Stimulated activated CD4-positive, alpha-beta T cell treated with anti-CD3 and anti-CD28 coated beads, Interleukin-12 subunit alpha, Interleukin-12 subunit beta, amount 100 ng/mL, for 48 hours (primary cell): ENCODE measurements at regions not wholly inside any gene's neighbourhood (a gene's known extent, or its start where the extent isn't known, plus 50 kb on each side); places are given as distances from the start of the nearest gene placed in this dataset.
"Not testable (repeated sequence)": the region's sequence is repeated elsewhere in the genome, so short reads cannot be mapped to it uniquely, and the experiment has no call there.

Experiments used
- DNase-seq, 3 donors: peaks; one replicate each; pipeline ENCODE4 v3.0.0-alpha.2; 2020; ENCODE audit warnings: low read depth in 2 of 3, low spot score in 1 of 3

DNA sequence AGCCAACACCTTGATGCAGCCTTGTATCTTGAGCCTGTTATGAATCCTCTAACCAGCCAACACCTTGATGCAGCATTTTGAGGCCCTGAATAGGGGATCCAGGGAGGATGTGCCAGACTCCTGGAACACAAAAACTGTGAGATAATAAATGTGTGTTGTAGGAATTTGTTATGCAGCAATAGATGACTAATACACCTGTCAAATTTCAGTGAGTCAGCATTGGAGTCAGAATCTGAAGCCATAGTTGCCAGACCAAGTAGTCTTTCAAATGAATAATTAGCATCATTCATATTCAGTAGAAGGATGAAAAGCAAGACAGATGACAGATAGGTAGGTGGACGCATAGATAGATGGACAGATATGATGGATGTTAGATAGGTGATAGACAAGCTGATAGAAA lies 942.5 kb upstream of the SLC39A10 start:
- DNase-seq: no peak

DNA sequence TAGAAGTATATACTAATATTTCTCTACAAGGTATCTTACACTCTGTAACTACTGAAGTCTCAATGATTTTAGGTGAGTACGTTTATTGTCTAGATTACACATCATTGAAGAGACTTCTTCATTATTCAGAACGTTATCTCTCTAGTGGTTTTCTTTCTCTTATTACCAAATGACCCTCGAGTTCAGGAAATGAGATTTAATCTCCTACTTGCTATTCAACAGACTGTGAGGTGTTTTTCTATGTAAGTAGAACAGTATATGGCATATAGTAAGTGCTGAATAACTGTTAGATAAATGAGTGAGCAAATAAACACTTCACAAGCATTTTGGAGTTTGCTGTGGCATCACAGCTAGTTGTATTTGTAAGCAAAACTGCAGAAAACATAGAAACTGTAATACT lies 947.2 kb upstream of the SLC39A10 start:
- no peak for DNase-seq

DNA sequence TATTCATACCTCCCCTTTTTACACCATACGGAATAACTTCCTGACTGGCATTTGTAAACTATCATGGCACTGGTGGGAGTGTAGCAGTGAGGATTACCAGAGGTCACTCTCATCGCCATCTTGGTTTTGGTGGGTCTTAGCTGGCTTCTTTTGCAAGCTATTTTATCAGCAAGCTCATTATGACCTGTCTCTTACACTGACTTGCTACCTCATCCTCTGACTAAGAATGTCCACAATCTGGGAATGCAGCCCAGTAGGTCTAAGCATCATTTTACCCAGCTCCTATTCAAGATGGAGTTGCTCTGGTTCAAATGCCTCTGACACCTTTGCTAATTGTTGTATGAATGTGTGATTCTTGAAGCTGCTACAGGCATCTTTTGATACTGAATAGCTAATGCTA lies 950.8 kb upstream of the SLC39A10 start:
- DNase-seq: no peak

DNA sequence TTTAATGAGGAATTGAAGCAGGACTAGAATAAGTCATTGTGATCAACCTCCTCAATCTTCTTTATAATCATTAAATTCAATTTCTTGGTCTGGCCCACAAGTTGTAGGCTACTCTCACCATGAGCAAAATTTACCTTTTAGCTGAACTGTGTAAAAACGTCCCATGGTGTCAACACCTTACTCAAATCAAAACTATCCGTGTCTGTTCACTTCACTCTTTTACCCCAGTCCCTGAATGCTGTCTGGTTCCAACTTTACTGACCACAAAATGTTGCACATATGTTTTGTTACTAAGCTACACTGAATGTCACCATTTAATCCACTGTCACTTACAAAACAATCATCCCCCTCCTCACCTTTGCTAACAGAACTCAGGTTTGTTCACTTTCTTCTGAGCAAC lies 951.6 kb upstream of the SLC39A10 start:
- no peak for DNase-seq

DNA sequence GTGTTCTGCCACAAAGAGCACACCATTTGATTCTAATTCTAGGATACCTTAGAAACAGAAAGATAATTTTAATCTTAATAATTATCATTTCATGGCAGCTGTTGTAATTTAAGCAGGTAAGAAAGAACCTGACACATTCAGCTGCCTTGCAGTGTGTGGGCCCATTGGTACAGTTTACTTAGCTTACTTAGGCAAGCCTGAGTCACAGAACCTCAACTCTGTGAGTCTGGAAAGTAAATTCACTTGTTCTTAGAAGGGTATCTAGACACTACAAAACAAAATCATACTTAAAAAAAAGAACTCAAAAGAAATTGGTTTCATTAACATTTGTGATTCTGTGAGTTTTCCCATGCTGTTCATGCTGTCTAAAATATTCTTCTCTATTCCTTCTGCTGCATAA lies 956.3 kb upstream of the SLC39A10 start:
- DNase-seq: no peak

DNA sequence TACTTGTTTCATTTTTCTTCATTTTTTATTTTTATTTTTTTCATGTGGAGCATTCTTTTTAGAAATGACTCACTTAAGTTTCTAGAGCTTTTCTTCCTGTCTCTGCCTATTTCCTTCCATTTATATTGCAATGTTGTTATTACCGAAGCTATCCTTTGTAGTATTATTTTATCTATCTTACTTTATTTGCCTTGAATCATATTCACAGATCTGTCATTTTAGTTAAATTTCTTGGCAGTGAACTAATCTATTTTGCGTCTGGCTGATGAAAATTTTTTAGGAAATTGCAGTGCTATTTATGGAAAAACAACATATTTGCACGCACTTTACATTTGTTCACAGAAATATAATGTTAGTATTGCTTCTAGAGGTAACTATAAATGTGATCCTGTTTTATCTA lies 956.9 kb upstream of the SLC39A10 start:
- DNase-seq: no peak

DNA sequence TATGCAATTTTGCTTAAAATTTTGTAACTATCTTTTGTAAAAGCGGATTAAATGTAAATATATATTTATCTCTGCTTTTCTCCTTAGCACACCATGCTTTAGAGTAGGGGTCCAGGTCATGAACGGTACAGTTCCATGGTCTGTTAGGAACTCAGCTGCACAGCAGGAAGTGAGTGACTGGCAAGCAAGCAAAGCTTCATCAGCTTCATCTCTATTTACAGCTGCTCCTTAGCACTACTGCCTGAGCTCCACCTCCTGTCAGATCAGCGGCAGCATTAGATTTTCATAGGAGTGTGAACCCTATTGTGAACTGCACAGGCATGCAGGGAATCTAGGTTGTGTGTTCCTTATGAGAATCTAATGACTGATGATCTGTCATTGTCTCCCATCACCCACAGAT lies 959.0 kb upstream of the SLC39A10 start:
- no peak for DNase-seq

DNA sequence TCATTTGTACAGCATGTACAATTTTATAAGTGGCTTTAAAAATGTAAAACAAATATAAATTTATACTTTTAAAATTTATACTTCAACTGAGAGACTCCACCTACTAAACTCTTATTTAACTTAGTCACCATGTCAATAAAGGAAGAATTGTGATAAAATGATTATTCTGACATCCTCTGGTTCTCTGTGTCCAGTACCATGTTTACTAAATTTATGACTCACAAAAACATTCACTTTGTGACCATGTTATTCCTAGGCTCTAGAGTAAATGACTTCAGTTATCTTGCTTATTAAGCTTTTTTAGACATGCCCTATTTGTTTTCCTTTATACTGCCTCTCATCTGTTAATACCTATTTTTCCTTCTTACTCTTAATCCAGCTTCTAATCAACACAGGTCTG lies 959.6 kb upstream of the SLC39A10 start:
- no peak for DNase-seq

DNA sequence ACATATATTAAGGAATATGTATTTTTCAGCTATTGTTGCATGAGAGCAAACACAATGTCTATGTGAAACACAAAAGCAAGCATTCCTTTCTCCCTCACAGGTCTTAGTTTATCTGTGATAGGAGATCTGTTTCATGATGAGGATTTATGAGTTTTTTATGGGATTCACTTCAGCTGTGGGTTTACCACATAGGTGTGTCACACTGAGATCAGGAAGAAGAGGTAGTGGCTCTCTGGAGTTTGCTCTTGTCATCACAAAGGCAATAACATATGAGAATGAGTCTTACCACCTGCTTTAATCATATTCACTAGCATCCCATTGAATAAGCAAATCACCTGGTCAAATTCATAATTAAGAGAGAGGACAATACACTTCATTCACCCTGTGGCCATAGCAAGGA lies 960.3 kb upstream of the SLC39A10 start:
- no peak for DNase-seq

DNA sequence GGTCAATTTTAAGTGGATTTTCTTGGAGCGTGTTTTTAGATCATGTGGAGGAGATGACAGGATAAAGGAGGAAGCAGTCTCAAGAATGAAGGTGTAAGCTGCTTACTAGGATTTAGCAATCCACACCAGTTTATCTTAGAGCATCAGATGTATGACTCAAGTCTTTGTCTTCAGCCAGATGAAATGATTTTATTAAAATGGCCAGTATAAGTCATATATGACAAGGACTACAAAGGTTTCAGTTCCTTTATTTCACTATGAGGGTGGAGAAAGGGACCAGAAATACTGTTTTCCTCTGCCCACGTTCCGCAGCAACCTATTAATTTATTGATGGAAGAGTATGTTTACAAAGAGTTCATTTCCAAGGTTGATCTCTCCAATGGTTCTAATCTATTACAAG lies 970.5 kb upstream of the SLC39A10 start:
- no peak for DNase-seq

DNA sequence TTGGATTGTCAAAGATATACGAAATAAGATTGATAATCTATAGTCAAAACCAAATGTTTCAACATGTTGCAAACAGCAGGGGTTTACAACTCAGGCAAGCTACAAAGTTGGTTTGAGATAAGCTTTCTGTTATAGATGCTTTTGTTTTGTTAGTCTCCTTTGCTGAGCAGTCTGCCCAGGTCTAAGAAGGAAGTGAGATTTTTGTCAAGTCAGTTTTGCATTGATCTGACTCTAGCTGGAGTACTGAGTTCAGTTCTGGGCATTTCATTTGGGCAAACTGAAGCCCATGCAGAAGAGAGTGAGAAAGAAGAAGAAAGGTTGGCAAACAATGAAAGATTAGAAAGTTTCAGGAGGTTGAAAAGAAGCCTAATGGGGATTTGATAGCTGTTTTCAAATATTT lies 983.0 kb upstream of the SLC39A10 start:
- DNase-seq: no peak

DNA sequence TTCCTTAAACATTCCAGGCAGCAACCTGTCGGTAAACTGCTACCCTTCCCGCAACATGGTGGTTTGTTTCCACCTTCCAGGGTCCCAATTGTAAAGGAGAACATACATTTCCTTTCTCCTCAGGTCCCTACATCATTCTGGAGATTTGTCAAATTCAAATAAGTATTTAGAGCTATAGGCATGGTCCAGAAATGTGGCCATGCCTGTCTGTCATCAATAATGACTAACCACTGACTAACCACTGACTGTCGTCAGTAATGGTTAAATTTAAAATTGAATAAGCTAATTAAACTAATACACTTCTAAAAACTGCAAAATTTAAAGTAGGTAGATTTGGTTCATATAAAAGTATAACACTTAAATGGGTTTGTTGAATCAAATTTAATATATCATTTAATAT lies 984.0 kb upstream of the SLC39A10 start:
- DNase-seq: no peak

DNA sequence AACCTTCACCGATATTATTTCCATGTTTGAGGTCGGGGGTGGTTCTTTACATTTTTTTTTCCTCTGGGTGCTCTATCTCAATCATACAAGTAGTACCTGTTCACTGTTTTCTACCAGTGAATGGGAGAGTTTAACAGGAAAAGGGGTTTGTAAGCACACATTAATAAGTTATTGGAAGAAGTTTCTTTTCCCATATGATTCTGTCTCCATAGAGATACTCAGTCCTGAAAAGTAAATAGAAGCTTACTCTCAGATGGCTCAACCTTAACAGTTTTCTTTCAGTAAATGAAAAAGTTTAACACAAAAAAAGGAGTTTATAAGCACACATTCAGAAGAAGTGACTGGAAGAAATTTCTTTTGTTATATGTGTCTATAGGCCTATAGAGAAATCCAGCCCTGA lies 995.6 kb upstream of the SLC39A10 start:
- no peak for DNase-seq

DNA sequence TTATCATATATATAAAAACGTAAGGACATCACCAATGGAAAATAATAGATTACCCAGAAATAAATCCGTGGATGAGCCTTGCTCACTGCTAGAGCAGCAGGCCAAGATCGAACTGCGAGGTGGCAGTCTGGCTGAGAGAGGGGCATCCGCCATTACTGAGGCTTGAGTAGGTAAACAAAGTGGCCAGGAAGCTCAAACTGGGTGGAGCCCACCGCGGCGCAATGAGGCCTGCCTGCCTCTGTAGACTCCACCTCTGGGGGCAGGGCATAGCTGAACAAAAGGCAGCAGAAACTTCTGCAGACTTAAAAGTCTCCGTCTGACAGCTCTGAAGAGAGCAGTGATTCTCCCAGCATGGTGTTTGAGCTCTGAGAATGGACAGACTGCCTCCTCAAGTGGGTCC lies 1018.0 kb upstream of the SLC39A10 start:
- not testable (repeated sequence) for DNase-seq

DNA sequence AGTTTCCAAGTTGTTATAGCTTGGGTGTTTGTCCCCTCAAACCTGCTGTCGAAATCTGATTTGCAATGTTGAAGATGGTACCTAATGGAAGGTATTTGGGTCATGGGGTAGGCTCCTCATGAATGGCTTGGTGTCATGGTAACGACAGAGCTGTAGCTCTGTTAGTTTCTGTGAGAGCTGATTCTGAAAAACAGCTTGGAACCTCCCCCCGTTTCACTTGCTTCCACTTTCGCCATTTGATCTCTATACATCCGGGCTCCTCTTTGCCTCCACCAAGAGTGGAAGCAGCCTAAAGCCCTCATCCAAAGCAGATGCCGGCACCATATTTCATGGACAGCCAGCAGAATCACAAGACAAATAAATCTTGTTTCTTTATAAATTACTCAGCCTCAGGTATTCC lies 1035.1 kb upstream of the SLC39A10 start:
- no peak for DNase-seq

DNA sequence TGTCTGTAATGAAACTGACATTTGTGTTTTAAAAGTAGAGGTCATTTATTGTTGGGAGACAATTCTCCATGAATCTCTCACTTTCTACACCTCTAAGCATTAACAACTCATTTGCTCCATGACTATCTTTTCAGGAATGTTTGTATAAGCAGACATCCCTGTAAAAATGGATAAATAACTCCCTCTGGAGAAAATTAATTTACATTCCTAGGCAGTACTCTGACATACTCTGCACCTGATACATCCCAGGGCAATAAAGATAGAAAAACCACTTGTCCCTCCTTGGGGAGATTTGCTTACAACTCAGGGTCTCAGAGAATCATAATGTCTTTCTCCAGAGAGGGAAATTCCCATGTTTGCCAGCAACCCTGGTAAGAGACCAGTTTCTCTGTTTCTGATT lies 1037.7 kb upstream of the SLC39A10 start:
- DNase-seq: no peak

DNA sequence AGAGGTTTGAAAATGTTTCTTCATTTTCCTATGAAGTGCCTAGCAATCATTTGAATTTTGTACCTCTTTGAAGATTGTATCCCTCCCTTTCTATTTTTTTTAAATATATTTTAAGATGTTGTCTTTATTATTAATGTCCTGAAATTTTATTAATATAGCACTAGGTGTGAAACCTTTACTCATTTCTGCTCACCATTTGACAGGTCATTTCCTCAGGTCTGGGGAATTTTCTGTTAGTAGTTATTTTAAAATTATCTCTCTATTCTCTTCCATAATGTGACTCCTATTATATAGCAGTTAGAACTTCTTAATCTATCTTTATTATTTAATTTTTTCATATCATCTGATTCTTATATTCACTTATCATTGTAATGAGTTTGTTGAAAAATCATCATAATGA lies 1038.6 kb upstream of the SLC39A10 start:
- DNase-seq: no peak

DNA sequence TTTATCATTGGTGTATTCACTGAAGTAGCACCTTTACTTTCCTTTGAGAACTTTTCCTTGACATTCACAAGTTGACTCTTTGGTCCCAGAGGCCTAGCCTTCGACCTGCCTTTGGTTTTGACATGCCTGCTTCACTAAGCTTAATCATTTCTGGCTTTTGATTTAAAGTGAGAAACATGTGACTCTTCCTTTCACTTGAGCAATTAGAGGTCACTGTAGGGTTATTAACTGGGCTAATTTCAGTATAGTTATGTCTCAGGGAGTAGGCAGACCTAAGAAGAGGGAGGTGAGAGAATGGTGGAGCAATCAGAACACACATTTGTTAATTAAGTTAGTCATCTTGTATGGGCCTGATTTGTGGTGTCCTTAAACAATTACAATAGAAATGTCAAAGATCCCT lies 1040.7 kb upstream of the SLC39A10 start:
- DNase-seq: no peak

DNA sequence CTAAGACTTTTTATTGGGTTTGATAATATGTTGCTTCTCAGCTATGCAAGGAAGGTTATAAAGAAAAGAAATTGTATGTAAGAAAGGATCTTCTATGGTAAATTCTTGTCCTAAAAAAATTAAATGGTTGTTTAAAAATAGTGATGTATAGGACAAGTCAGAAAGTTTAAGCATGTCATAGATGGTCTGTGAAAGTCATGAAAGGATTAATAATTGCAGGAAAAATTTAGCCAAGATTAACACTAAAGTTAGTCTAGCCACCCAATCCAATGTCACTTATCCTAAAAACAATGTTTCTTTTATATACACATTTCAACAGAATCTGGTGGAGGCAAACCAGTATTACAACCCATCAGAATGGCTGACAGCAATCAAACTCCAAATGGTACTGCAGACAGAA lies 1046.7 kb upstream of the SLC39A10 start:
- DNase-seq: no peak

DNA sequence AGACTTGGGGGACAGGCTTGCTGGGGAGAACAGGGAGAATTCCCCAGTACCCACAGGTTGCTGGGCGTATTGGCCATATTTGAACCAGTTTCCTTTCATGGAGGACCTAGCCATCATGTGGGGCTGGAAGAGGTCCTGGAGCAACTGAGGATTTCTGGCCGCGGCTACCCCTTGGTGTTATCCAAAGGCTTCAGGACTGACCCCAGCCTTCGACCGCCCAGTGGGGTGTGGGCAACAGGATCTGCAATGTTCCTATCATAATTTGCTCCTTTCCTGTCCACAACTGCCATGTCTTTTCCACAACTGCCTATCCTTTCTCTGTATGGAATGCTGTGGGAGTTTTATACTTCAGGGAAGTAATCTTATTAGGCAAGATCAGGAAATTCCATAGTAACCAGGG lies 1053.6 kb upstream of the SLC39A10 start:
- DNase-seq: no peak

DNA sequence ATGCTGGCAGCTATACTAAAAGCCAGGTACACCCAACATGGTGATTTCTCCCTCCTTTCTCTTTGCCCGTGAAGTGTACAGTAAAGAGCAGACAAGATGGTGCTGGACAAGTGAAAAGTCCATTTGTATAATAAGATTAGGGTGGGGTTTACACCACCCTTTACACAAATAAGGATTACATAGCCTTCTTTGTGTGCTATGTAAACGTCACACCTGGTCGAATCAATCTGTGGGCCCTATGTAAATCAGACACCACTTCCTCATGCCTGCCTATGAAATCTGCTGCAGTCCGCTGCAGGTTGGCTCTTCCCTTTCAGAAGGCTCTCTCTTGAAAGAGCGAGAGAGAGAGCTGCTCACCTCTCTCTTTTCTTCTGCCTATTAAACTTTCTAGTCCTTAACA lies 1054.3 kb upstream of the SLC39A10 start:
- no peak for DNase-seq

DNA sequence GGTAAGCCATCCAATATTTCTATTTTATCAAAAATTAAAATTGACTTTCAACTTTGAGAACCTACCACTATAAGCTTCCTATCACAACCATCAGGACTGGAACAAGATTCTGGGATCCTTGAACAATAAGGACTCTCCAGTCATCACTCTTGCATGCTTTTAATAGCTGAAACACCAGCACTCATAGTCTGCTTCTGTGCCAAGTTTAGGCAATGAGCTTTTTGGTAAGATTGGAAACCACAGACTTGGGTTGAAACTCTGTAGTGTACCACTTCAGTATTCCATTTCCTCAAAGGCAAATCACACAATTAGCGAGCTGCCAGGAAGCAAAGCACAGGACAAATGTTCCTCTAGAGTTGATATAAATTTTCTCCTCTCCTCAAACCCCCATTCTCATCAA lies 1065.8 kb upstream of the SLC39A10 start:
- DNase-seq: no peak

DNA sequence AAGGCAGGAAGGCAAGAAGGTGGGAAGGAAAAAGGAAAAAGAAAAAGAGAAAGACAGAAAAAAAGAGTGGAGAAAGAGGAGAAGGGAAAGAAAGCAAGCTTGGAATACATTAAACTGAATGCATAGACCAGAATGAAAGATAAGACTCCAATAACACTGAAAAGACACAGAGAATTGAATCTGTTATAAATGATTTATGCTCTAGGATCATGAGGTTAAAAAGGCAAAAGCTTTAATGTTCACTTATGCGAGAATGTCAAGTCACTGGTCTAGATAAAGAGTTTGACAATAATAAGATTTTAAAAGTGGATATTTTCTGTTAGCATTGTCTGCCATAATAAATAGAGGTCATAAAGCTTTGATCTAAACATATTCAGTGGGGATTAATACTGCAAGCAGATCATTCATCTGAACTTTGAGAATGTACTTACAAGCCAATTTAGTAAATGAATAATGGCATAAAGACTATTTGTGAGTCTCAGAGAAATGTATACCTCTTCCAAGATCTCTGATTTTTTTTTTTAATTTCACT lies 1069.2 kb upstream of the SLC39A10 start:
- no peak for DNase-seq

DNA sequence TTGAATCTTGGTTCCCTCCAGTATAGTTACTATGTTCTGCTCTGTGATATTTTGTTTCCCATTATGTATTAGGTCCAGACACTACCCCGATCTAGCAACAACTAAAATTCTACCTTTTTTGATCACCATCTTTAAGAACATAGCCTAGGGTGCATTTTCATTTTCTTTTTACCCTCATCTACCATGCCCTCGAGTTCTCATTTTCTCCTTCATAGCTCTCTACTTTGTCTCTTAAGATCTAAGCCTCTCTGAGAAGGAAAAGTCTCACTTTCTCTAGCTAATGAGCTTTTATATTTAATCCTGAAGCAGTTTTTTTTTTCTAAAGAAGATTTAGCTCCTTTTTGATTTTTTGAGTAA lies 1089.4 kb upstream of the SLC39A10 start:
- DNase-seq: no peak
